HK-2 (cell line): ENCODE measurements at regions not wholly inside any gene's neighbourhood (a gene's known extent, or its start where the extent isn't known, plus 50 kb on each side); places are given as distances from the start of the nearest gene placed in this dataset.
"Not testable (repeated sequence)": the region's sequence is repeated elsewhere in the genome, so short reads cannot be mapped to it uniquely, and the experiment has no call there.

Source experiments
- DNase-seq: peaks from one replicate; pipeline ENCODE4 v3.0.0-alpha.2; 2018; ENCODE audit not compliant: unreplicated experiment

DNA sequence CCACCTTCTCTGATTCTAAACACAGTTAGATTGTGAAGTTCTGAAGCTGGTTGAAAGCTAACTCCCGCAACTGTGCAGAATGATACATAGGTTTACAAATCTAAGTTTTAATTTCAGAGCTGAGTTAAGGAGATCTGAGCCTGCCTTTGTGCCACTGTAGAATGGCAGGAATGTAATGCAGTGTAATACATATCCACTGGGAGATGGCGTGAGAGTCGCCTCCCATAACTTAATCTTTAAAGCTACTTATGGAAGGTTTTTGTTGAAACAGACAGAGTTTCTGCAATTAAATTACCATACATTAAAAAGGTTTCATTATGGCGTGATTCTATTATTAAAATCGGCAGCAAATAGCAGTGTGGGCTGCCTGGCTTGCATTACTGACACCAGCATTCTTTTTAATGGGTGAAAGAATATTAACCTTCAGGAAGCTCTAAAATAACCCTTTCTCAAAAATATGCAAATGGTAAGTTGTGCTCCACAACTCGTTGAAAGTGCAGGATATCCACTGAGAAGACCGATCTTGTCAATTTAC, 257.4 kb downstream of the OLFM4 start:
- no peak for DNase-seq

DNA sequence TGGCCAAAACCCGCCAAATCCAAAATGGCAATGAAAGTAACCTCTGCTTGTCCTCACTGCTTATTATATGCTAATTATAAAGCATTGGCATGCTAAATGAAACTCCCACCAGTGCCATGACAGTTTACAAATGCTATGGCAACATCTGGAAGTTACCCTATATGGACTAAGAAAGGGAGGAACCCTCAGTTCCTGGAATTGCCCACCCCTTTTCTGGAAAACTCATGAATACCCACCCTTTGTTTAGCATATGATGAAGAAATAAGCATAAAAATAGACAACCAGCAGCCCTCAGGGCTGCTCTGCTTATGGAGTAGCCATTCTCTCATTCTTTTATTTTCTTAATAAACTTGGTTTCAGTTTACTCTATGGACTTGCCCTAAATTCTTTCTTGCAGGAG, 269.8 kb downstream of the OLFM4 start:
- no peak for DNase-seq

DNA sequence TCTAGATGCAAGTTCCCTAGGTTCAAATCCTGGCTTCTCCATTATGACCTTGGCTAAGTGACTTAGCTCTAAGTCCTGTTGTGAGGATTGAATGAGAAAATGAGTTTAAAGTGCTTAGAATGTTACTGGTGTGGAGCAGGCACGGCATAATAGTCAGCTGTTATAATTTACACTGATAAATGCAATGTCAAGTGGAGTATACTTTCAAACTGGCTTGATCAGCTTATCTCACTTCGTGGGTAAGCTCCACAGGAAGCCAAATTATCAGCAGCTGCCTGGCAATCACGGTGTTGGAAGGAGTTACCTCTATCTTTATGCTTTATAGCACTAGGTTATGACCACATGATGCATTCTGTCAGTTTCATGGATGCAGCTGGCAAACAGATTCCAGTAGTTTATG, 272.8 kb downstream of the OLFM4 start:
- DNase-seq, result no peak

DNA sequence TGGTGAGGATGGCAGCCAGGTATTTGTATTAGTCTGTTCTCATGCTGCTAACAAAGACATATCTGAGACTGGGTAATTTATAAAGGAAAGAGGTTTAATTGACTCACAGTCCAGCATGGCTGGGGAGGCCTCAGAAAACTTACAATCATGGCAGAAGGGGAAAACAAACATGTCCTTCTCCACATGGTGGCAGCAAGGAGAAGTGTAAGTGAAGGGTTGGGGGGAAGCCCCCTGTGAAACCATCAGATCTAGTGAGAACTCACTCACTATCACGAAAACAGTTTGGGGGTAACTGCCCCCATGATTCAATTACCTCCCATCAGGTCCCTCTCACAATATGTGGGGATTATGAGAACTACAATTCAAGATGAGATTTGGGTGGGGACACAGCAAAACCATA, 276.8 kb downstream of the OLFM4 start:
- DNase-seq, result not testable (repeated sequence)

DNA sequence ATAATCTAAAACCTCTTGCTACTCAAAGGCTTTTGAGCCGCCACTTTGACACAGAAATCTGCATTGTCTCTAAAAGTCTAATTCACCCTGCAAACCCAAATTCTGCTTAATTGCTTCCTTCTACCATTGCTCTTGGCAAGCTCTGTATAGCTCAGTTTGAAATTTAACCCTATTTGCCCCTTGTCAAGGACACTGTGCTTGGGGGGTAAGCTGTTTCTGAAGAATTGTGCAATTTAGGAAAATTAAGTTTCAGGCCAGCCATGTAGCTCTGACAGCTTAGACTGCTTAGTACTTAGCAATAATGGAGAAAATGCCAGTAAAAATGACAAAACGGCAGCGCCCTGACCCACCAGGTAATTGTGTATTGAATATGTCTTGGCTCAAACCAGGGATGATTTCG, 282.2 kb downstream of the OLFM4 start:
- no peak for DNase-seq

DNA sequence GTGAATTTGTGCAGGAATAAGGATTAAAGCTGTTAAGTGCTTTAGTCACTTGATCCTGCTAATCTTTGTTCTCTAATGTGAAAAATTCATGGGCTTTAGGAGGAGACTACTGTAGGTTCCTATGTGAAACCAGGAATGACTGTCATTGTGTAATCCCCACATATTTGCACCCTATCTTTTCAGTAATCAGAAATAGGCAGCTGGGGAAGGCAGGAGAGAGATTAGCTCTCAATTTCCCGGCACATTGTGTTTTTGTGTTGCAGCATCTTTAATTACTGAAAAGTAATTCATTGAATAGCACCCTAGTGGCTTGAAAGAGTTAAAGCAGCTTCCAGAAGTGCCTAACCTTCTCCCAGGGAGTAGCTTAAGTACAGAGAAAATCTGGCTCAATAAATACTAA, 282.9 kb downstream of the OLFM4 start:
- DNase-seq, result no peak

DNA sequence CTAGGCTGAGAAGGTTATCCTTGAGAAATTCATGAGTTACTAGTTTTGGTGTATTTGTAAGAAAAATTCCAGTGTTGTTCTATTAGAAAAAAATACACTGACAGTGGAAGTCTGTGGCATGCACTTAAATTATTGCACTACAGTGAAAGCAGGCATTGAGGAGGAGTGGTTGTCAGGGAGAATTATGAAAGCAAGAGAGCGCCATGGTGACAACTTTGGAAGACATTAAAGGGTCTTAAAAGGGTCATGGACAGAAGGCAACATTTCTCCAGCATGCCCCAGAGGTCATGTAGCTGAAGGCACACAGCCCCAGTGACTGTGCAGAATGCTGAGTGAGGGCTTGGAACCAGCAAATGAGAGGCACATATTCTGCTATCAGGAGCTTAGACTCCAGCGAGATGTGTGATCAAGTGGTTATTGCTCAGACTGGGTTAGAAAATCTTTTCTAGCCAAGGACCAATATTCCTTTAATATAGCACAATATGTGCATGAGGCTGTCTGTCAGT, 292.7 kb downstream of the OLFM4 start:
- no peak for DNase-seq

DNA sequence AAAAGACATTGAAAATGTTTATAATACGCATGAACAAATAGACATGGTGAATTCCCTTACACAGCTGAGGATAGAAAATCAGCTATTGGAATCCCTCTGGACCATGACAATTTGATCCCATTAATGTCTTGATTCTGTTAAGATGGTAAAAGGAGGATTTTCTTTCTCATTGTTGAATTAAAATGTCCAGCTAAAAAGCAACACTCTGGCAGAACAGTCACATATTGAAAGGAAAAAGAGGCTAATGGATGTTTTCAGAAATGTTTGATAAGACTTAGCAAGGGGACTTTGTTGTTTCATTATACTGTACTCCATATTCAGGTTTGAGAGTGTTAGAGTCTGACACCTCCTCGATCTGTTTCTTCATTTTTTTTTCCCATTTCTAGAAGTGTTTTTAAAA, 296.0 kb downstream of the OLFM4 start:
- no peak for DNase-seq

DNA sequence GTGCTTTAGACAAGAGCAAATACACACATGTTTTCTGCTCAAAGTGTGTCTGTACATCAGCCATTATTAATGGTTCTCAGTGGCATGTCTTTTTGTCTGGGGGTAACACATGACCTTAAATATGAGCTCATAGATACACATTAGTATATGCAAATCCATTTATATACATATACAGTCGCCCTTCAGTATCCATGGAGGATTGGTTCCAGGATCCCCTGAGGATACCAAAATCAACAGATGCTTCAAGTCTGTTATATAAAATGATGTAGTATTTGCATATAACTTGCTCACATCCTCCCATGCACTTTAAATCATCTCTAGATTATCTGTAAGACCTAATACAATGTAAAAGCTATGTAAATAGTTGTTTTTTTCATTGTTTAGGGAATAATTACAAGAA, 298.1 kb downstream of the OLFM4 start:
- DNase-seq, result no peak

DNA sequence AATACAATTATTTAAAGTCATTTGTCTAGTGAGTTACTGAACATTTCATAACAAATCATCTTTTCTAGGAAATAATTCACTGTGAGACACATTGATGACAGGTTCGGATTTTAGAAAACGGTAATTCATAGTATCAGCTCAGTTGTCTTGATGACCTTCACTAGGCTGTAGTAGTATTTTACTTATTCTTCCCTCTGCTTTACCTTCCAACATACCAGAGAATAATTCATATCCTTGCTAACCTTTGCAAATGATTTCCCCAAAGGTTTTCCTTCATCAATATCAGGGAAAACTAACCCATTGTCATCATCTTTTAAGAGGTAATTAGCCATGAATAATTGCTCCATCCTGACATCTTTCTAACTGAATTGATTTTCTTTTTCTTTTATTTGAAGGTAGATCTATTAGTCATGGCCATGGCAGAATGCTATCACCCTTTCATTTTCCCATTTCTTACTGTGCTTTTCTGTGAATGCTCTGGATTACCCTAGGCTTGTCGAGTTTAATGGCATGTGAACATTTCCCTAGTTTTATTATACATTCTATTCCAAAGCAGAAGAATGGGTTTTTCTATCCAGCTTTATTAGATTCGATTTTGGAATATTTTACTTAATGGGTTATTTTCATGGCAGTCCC, 299.2 kb downstream of the OLFM4 start:
- no peak for DNase-seq

DNA sequence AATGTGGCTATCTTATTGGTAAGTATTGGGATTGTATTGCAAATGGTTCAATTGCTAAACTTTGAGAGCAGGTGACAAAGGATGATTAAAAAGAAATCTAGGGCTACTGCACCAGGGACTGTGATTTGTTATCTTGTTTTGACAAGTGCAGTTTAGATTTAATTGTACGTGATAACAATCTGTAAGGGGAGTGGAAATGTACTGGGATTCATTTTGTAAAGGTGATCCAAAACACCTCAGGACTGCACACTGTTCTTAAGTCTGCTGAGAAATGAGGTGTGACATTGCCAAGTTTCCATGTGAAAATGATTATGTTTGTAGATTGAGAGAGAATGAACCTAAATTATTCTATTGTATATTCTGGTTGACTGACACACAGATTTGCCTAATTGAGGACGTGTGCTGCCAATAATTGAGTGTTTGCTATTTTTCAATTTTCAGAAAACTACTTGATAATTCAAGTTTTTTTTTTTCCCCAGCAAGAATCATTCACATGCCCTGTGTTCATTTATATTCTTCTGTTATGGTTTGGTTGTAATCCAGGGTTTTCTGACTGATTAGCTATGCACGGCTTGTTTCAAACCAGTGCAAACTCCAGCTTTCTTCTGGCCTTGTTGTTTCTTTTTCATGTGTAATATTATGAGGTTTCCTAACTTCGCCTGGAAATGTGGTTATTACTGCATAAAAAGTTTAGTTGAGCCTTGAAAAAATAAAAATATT, 308.0 kb downstream of the OLFM4 start:
- no peak for DNase-seq

DNA sequence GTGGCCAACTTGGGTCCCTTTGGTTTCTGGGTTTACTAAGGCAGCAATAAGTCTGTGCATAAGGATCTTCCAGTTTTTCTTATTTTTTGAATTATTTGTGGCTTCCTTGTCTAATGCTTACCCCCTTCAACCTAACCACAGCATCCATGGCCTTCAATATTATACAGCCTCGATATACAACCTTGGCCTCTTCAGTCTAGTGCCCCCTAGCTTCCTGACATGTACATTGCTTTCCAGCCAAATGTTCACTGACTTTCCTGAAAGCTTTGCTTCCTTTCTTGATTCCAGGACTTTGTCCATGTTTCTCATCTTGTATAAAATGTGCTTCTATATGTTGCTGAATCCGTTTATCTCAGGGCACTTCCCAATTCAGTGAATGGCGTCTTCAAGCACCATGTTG, 310.1 kb downstream of the OLFM4 start:
- DNase-seq, result no peak

DNA sequence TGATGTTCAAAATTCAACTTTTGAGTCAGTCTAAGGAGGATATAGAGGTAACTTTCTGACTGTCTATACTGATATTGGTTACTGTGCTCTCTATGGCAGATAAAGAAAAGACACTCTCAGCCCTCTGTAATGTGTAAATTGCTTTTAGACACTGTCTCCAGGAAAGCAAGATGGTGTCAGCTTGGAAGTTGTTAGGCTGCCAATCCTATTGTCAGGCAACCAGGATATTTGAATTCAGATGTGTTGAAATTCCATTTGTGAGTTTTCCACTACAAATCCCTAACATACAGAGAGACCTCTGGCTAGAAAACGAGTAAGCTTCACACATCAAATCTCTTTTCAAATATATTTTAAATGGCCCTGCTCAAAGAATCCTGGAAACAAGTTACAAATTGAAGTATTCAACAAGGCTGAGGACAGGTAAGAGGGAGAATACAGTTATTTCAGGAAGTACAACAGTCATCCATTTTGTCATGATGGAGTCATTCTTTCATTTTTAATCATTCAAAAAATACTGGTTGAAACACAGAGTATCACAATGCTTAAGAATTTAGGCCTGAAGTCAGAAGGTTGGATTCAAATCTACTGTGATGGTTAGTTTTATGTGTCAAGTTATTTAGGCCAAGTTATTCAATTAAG, 312.0 kb downstream of the OLFM4 start:
- DNase-seq, result no peak

DNA sequence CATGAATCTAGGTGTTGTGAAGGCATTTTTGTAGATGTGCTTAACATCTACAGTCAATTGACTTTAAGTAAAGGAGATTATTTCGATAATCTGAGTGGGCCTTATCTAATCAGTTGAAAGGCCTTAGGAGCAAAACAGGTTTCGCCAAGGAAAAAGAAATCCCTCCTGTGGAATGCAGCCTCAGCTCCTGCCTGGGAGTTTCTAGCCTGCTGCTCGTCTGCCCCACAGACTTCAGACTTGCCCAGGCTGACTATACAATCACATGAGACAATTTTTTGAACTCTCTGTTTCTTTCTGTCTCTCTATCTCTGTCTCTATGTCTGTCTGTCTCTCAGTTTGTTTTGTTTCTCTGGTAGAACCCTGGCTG, 312.5 kb downstream of the OLFM4 start:
- DNase-seq, result no peak

DNA sequence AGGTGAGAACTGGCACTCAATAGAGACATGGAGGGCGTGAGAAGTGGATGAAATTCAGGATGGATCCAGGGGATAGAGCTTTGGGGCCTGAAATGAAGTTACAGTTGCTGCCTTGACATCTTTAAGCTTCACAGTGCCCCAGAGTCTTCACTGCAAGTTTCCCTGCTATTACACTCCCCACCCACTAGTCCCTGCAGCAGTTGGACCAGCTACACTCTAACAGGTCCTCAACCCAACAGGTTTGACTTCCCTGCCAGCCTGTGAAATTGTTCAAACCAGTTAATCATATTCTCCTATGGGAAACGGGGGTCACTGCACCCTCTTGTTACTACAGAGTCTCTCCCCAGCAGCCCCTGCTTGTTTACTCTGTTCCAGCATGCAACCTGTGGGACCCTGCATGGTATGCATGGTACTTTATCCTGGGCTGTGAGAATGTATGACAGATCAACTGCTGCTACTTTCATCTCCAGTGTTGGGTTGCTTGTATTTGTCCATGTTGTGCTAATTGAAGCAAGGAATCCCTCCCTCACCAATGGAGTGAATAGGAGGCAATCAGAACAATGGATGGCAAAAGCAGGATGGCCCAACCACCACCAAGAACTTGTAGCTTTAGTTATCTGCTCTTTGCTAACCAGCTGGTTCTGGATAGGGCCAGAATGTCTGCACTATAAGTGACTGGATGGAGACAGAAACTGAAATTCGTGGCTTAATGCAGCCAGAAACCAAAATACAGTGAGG, 314.2 kb downstream of the OLFM4 start:
- no peak for DNase-seq

DNA sequence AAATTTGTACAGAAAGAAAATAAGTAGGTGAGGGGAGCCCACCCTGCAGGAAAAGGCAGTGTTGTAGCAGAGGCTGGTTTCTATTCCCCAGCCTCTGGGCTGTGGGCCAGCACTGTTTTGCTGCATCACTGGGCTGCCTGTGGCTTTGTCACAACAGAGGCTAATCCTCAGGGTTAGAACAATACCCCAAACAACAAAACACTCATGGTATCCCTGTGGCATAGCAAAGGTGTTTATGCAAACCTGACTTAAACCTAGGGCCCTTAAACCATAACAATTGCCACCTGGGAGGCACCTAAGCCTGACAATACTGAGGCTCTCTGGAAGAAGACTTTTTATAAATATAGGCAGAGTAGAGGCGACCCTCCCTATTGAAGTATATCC, 314.7 kb downstream of the OLFM4 start:
- DNase-seq, result no peak

DNA sequence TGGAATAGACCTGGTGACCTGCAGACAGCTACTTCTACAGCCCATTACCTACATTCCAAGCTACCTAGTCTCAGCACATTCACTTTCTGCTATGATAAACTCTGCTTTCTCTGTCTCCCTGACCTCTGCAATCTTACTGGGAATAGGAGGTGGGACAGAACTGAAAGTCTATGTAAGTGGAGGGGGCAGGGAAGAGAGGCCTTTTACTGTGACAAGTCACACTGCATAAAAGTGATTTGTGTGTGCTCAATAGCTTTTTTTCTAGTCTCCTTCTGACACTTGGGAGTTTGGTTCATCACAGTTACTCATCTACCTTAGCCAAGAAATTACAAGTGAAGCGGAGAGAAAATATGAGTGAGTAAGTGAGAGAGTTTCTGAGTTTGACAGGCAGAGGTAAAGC, 322.4 kb downstream of the OLFM4 start:
- DNase-seq, result no peak

DNA sequence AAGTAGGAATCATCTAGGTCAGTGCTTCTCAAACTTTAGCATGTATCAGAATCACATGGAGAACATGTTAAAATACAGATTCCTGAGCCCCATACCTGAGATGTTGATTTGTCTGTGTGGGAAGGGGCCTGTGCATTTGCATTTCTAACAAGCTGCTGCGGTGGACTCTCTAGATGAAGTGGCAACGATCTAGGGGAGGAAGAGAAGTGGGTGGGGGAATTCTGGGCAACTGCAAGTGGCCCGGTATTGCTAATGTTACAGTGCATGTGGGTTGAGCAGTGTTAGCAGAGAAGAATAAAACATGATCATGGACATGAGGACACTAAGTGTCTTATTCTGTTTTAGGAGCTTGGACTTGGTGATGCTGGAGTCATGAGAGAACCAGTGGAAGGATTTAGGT, 329.0 kb downstream of the OLFM4 start:
- no peak for DNase-seq

DNA sequence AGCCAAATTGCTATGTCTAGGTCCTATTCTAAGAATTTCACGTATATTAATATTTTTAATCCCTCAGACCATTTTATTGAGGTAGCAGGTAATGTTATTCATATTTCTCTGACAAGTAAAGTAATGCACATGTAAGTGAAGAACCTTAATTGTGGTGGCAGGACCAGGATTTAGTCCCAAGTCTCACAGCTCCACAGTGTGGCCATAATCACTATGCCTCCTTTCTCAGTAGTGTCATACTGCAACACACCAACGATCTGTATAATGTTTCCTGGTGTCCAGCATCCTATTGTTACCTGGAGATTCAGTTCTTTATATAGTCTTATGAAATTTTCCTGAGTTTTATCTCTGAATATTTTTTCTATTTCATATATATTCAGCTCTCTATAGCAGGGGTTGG, 340.3 kb downstream of the OLFM4 start:
- DNase-seq, result no peak

DNA sequence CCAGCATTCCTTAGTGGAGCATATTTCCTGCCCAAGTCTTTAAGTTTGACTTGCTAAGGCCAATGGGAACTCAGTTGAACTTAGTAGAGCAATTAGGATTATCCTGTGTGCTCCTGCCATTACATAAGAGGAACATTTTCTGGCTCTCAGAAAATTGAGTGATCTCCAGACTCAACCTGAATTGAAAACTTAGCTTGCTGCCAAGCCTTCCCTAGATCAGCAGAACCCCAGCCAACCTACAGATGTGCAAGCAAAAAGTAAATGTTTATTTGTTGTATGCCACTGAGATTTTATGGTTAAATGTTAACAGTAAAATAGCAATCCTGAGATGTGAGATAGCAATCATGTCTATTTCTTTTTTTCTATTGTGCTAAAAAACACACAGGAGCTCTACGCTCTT, 350.9 kb downstream of the OLFM4 start:
- no peak for DNase-seq

DNA sequence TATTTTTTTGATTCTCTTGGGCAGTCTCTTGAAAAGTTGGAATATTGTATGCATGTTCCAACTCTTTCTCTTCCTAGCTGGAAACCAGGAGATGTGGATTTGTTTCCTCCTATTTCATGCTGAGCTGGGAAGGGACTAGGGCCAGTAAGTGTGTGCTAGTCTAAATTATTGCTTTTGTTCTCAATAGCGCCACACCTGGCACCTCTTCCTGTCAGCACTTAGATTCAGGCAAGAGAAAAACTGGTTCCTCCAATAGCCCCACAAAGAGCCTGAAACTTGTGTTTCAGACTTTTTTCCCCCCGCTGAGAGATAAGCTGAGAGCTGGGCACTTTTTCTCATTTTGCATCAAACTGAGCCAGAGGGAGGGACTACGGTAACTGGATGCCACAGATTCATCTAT, 353.4 kb downstream of the OLFM4 start:
- DNase-seq, result no peak

DNA sequence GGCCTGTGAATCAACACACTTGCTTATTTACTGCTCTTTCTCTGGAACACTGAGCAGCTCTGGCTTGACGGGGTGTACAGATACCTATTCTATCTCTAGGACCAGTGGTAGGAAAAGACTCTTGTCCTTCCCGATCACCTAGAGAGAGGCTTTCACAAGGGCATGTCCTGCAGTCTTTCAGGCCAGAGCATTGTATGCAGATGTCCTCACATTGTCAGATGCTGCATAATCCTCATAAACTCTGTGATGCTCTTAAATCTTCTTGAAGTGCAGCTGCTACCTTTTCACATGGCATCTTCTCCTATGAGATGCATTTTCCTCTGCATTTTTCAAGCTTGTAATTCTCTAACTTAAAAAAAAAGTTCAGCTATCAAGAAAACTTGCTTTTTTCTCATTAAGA, 369.4 kb downstream of the OLFM4 start:
- DNase-seq, result no peak
